ENCODE measurements at regions not wholly inside any gene's neighbourhood (a gene's known extent, or its start where the extent isn't known, plus 50 kb on each side); places are given as distances from the start of the nearest gene placed in this dataset.

DNA sequence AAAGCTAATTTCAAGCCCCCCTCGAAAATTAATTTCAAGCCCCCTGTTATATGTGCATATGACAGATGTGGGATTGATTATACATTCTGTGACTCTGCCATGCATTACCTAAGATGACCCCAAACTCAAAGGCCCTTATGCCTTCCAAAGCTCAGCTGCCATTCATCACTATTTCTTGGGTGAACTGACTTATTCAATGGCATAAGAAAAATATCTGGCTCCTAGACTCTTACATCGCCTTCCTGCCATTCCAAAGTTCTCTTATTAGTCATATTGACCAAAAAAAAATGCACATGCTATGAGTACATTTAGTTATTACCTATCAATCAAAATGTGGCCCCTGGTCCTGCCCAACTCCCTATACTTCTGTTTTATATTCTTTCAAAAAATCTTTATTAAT lies 291.8 kb upstream of the CHAC2 start:
- H3K4me1 ChIP-seq = no peaks in the 10 kb centered on the region
- H3K36me3 ChIP-seq = no peaks in the 10 kb centered on the region
- H3K4me3 ChIP-seq = no peak overlapping the region
- H3K27me3 ChIP-seq = no peaks in the 10 kb centered on the region
- TF ChIP-seq, protein P1, sequence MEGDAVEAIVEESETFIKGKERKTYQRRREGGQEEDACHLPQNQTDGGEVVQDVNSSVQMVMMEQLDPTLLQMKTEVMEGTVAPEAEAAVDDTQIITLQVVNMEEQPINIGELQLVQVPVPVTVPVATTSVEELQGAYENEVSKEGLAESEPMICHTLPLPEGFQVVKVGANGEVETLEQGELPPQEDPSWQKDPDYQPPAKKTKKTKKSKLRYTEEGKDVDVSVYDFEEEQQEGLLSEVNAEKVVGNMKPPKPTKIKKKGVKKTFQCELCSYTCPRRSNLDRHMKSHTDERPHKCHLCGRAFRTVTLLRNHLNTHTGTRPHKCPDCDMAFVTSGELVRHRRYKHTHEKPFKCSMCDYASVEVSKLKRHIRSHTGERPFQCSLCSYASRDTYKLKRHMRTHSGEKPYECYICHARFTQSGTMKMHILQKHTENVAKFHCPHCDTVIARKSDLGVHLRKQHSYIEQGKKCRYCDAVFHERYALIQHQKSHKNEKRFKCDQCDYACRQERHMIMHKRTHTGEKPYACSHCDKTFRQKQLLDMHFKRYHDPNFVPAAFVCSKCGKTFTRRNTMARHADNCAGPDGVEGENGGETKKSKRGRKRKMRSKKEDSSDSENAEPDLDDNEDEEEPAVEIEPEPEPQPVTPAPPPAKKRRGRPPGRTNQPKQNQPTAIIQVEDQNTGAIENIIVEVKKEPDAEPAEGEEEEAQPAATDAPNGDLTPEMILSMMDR (IDR thresholded peaks at IDR 0.05) = no peak
- TF ChIP-seq POLR2A (IDR thresholded peaks at IDR 0.05) = no peak
- no peak overlapping the region for H3K27ac ChIP-seq
- DNase-seq = no peak
- no peaks in the 10 kb centered on the region for H3K9me3 ChIP-seq

DNA sequence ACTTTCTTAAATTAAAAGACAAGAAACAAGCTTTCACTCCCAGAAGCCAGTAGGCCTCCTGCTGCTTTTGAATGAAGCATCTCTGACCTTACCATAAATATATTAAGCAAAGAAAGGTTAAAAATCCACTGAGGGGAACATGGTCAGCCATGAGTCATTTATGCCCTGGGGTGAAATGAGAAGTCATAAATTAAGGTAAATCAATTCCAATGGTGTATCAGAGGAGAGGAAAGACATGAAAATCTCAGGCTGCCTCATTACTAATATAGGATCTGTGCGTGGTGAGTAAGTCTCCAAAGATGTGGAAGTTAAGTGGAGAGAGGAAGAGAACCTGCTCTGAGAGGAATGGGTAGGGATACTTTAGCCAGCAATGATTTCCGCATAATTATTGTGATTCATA lies 292.3 kb upstream of the CHAC2 start:
- DNase-seq = no peak
- no peaks in the 10 kb centered on the region for H3K27me3 ChIP-seq
- H3K9me3 ChIP-seq = no peaks in the 10 kb centered on the region
- H3K27ac ChIP-seq = no peak overlapping the region
- H3K4me1 ChIP-seq = no peaks in the 10 kb centered on the region
- H3K36me3 ChIP-seq = no peaks in the 10 kb centered on the region
- no peak overlapping the region for H3K4me3 ChIP-seq
- no peak for TF ChIP-seq POLR2A (IDR thresholded peaks at IDR 0.05)
- TF ChIP-seq, protein P1 (IDR thresholded peaks at IDR 0.05) = no peak

- Histone ChIP-seq H3K27me3 (no peaks in the 10 kb centered on the region), H3K9me3 (no peaks in the 10 kb centered on the region), H3K36me3 (no peaks in the 10 kb centered on the region), H3K27ac (no peak overlapping the region), H3K4me1 (no peaks in the 10 kb centered on the region), H3K4me3 (no peak overlapping the region)
- no peak for DNase-seq
- TF ChIP-seq, protein P1 (IDR thresholded peaks at IDR 0.05) = no peak
- no peak for TF ChIP-seq POLR2A (IDR thresholded peaks at IDR 0.05)
Measured at GRCh38 chr2:53474914-53475313, 292.7 kb upstream of the CHAC2 start.

- TF ChIP-seq POLR2A (IDR thresholded peaks at IDR 0.05) = no peak
- TF ChIP-seq, protein P1 (IDR thresholded peaks at IDR 0.05) = no peak
- Histone ChIP-seq H3K27ac (no peak overlapping the region), H3K4me3 (no peak overlapping the region), H3K4me1 (no peaks in the 10 kb centered on the region), H3K27me3 (no peaks in the 10 kb centered on the region), H3K9me3 (no peaks in the 10 kb centered on the region), H3K36me3 (no peaks in the 10 kb centered on the region)
- DNase-seq = no peak
Measured at GRCh38 chr2:53473775-53474311, 293.8 kb upstream of the CHAC2 start.

DNA sequence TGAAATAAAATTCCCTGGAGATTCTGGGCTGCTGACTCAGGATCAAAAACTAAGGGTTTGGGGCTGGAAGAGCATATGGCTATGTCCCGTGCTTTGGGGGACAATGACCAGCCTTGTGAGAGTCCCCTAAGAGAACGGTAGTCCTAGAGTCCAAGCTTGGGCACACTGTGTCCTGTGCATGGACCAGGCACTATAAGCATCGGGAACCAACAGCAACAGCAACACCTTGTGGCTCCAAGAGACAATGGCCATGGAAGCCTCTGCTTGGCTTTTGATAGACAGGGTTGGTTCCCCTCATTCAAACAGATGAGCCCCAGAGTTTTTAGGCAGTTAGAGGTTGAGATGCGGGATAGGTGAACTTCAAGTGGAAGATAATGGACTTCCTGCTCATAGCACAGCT lies 294.4 kb upstream of the CHAC2 start:
- H3K27ac ChIP-seq = no peak overlapping the region
- no peaks in the 10 kb centered on the region for H3K36me3 ChIP-seq
- H3K9me3 ChIP-seq = no peaks in the 10 kb centered on the region
- no peak for DNase-seq
- no peaks in the 10 kb centered on the region for H3K27me3 ChIP-seq
- H3K4me1 ChIP-seq = no peaks in the 10 kb centered on the region
- TF ChIP-seq, protein P1 (IDR thresholded peaks at IDR 0.05) = no peak
- TF ChIP-seq POLR2A (IDR thresholded peaks at IDR 0.05) = no peak
- no peak overlapping the region for H3K4me3 ChIP-seq

All from Peyer's patch (tissue), 4 donors.